H1 (cell line): ENCODE measurements at regions not wholly inside any gene's neighbourhood (a gene's known extent, or its start where the extent isn't known, plus 50 kb on each side); places are given as distances from the start of the nearest gene placed in this dataset.

Experiments used
- CTCF ChIA-PET: fragments of 300-600 bp; sonication (Branson Sonifier 250); formaldehyde crosslinking; loops from one replicate; lab custom pipeline; 2021; ENCODE audit not compliant: partially characterized antibody; lab: Charles Lee
- POLR2A ChIA-PET: fragments of 300-600 bp; sonication (Branson Sonifier 250); formaldehyde crosslinking; loops from one replicate; lab custom pipeline; 2021; ENCODE audit warnings: inconsistent platforms; ENCODE audit not compliant: partially characterized antibody; lab: Charles Lee
- DNase-seq, 2 experiments: peaks; one replicate each; pipeline versions ENCODE4 v3.0.0 to v3.0.0-alpha.2; 2010 to 2022; ENCODE audit warnings: low spot score in 2 of 2, low read depth in 1 of 2, mixed read lengths in 1 of 2
- FAIRE-seq: peaks from 2 replicates; lab custom pipeline; 2011; peaks lifted over from hg19 to GRCh38; lab: Jason Lieb, UNC
- H2AFZ ChIP-seq: 2 replicates; pipeline ENCODE4 v1.8.1; 2012; ENCODE audit warnings: low read length, inconsistent platforms
- H2AK5ac ChIP-seq: 2 replicates; pipeline ENCODE4 v1.6.1; 2013; ENCODE audit warnings: low read depth, low read length
- H2BK120ac ChIP-seq: replicated peaks from 2 replicates; pipeline ENCODE3; 2013; ENCODE audit warnings: low read depth, low read length, inconsistent platforms
- H2BK12ac ChIP-seq: 2 replicates; pipeline ENCODE4 v1.6.1; 2013; ENCODE audit warnings: low read depth, low read length
- H2BK15ac ChIP-seq: 2 replicates; pipeline ENCODE4 v1.6.1; 2013; ENCODE audit warnings: low read length
- H2BK20ac ChIP-seq: 2 replicates; pipeline ENCODE4 v1.6.1; 2013; ENCODE audit warnings: low read length
- H2BK5ac ChIP-seq: 2 replicates; pipeline ENCODE4 v1.6.1; 2013; ENCODE audit warnings: low read depth, low read length
- H3K14ac ChIP-seq: 2 replicates; pipeline ENCODE4 v1.6.1; 2013; ENCODE audit warnings: inconsistent platforms; ENCODE audit not compliant: insufficient read length
- H3K18ac ChIP-seq: 2 replicates; pipeline ENCODE4 v1.6.1; 2013; ENCODE audit warnings: low read length; ENCODE audit errors: extremely low read depth
- H3K23ac ChIP-seq: 2 replicates; pipeline ENCODE4 v1.6.1; 2013; ENCODE audit warnings: inconsistent platforms; ENCODE audit not compliant: insufficient read length
- H3K23me2 ChIP-seq: 2 replicates; pipeline ENCODE4 v1.6.1; 2013; ENCODE audit warnings: low read depth, low read length
- H3K27ac ChIP-seq: 2 replicates; pipeline ENCODE4 v1.6.1; 2011; ENCODE audit warnings: low read depth, low read length, inconsistent platforms
- H3K27me3 ChIP-seq, 4 experiments: replicated peaks in 1 of 4; 1 replicate in 1 of 4; 2 replicates in 3 of 4; pipeline versions ENCODE4 v1.6.1 to v1.8.1; 2011 to 2013; ENCODE audit warnings: low read length in 3 of 4, mild to moderate bottlenecking in 3 of 4, inconsistent platforms in 2 of 4, mixed read lengths in 2 of 4, moderate library complexity in 1 of 4; ENCODE audit not compliant: control insufficient read depth in 3 of 4, insufficient read depth in 3 of 4; ENCODE audit errors: extremely low read depth in 1 of 4
- H3K36me3 ChIP-seq, 4 experiments: 2 replicates each; pipeline versions ENCODE4 v1.6.1 to v1.8.1; 2011 to 2013; ENCODE audit warnings: mild to moderate bottlenecking in 4 of 4, low read length in 3 of 4, moderate library complexity in 2 of 4, control low read depth in 1 of 4, inconsistent platforms in 1 of 4; ENCODE audit not compliant: insufficient read depth in 4 of 4, control insufficient read depth in 2 of 4
- H3K4ac ChIP-seq: replicated peaks from 2 replicates; pipeline ENCODE3; 2013; ENCODE audit warnings: low read length, low read depth, mixed read lengths, inconsistent platforms; ENCODE audit not compliant: insufficient read length
- H3K4me1 ChIP-seq, 4 experiments: replicated peaks in 1 of 4; 1 replicate in 1 of 4; 2 replicates in 3 of 4; pipeline versions ENCODE4 v1.6.1 to v1.8.1; 2011 to 2013; ENCODE audit warnings: low read length in 3 of 4, inconsistent platforms in 2 of 4, mixed read lengths in 1 of 4; ENCODE audit not compliant: insufficient read depth in 4 of 4, control insufficient read depth in 3 of 4
- H3K4me2 ChIP-seq, 2 experiments: 2 replicates each; pipeline versions ENCODE4 v1.6.1 to v1.8.1; 2011 to 2013; ENCODE audit warnings: low read depth in 2 of 2, low read length in 2 of 2, control low read depth in 1 of 2, inconsistent platforms in 1 of 2, mild to moderate bottlenecking in 1 of 2; ENCODE audit not compliant: insufficient read depth in 1 of 2
- H3K4me3 ChIP-seq, 4 experiments: fragments of 200-600, 300-600 bp in 1 of 4; sonication (generic), shearing (Covaris generic), sonication (Bioruptor Twin) in 1 of 4; 2 replicates each; pipeline versions ENCODE4 v1.5.1 to v1.8.1; 2011 to 2016; ENCODE audit warnings: low read length in 4 of 4, low read depth in 3 of 4, control low read depth in 2 of 4, inconsistent platforms in 2 of 4, mild to moderate bottlenecking in 2 of 4, mixed read lengths in 1 of 4, moderate library complexity in 1 of 4; ENCODE audit not compliant: insufficient read depth in 2 of 4; ENCODE audit errors: extremely low read depth in 1 of 4
- H3K56ac ChIP-seq: replicated peaks from 2 replicates; pipeline ENCODE3; 2013; ENCODE audit warnings: low read depth, mild to moderate bottlenecking, mixed read lengths, low read length, inconsistent platforms; ENCODE audit not compliant: insufficient read length
- H3K79me1 ChIP-seq: 2 replicates; pipeline ENCODE4 v1.6.1; 2013; ENCODE audit warnings: low read depth, low read length, control low read depth
- H3K79me2 ChIP-seq, 2 experiments: 2 replicates each; pipeline versions ENCODE4 v1.6.1 to v1.8.1; 2012 to 2013; ENCODE audit warnings: low read length in 2 of 2, mild to moderate bottlenecking in 2 of 2, inconsistent platforms in 1 of 2; ENCODE audit not compliant: insufficient read depth in 2 of 2, control insufficient read depth in 1 of 2
- H3K9ac ChIP-seq, 4 experiments: replicated peaks in 1 of 4; 1 replicate in 1 of 4; 2 replicates in 3 of 4; pipeline versions ENCODE4 v1.6.1 to v1.8.1; 2011 to 2013; ENCODE audit warnings: low read depth in 3 of 4, low read length in 3 of 4, control low read depth in 2 of 4, mild to moderate bottlenecking in 2 of 4, moderate library complexity in 2 of 4, inconsistent platforms in 1 of 4; ENCODE audit errors: extremely low read depth in 1 of 4
- H3K9me3 ChIP-seq, 2 experiments: 2 replicates each; pipeline versions ENCODE4 v1.6.1 to v1.8.1; 2012 to 2013; ENCODE audit warnings: mild to moderate bottlenecking in 2 of 2, moderate library complexity in 2 of 2, control low read depth in 1 of 2, inconsistent platforms in 1 of 2, low read depth in 1 of 2, low read length in 1 of 2, mixed read lengths in 1 of 2; ENCODE audit not compliant: insufficient read depth in 2 of 2
- H4K20me1 ChIP-seq, 2 experiments: replicated peaks in 1 of 2; 2 replicates each; pipeline versions ENCODE3 to v1.8.1; 2011 to 2013; ENCODE audit warnings: inconsistent platforms in 2 of 2, low read length in 2 of 2, mild to moderate bottlenecking in 1 of 2; ENCODE audit not compliant: insufficient read depth in 2 of 2, control insufficient read depth in 1 of 2
- H4K5ac ChIP-seq: 2 replicates; pipeline ENCODE4 v1.6.1; 2013; ENCODE audit warnings: low read length, low read depth, mixed read lengths, inconsistent platforms; ENCODE audit not compliant: insufficient read length
- H4K8ac ChIP-seq: 2 replicates; pipeline ENCODE4 v1.8.0; 2013; ENCODE audit warnings: mild to moderate bottlenecking, moderate library complexity, low read length, inconsistent platforms; ENCODE audit not compliant: insufficient read depth; ENCODE audit errors: extremely low read depth
- H4K91ac ChIP-seq: replicated peaks from 2 replicates; pipeline ENCODE3; 2013; ENCODE audit warnings: low read length, mixed read lengths, inconsistent platforms; ENCODE audit not compliant: insufficient read length
- ATF3 ChIP-seq: IDR thresholded peaks from 2 replicates; pipeline ENCODE4 v1.6.1; 2011; ENCODE audit warnings: low read depth, mild to moderate bottlenecking, low read length; ENCODE audit not compliant: insufficient read depth
- CHD1 ChIP-seq: IDR thresholded peaks from 2 replicates; pipeline ENCODE4 v1.6.1; 2012; ENCODE audit warnings: low read depth, low read length, improper control_type of control experiment
- GABPA ChIP-seq: IDR thresholded peaks from 2 replicates; pipeline ENCODE4 v1.6.1; 2011; ENCODE audit warnings: mild to moderate bottlenecking, low read length, moderate library complexity, borderline replicate concordance; ENCODE audit not compliant: insufficient read depth
- MAFK ChIP-seq: IDR thresholded peaks from 2 replicates; pipeline ENCODE4 v1.6.1; 2012; ENCODE audit warnings: low read depth, mild to moderate bottlenecking, improper control_type of control experiment, low read length
- SIN3A ChIP-seq, 2 experiments: IDR thresholded peaks in 1 of 2; conservative IDR thresholded peaks in 1 of 2; 2 replicates each; pipeline ENCODE4 v1.6.1; 2011 to 2012; ENCODE audit warnings: low read length in 2 of 2, improper control_type of control experiment in 1 of 2, low read depth in 1 of 2, mild to moderate bottlenecking in 1 of 2
- TBP ChIP-seq: IDR thresholded peaks from 2 replicates; pipeline ENCODE4 v1.6.1; 2011; ENCODE audit warnings: low read depth, low read length, improper control_type of control experiment
- WGBS, 2 experiments: shearing (Covaris generic) in 1 of 2; methylation state at CpG; one replicate each; pipeline versions ENCODE4 v1.1.6 to v1.1.7; 2013 to 2015; ENCODE audit warnings: low lambda C conversion rate in 2 of 2, mixed read lengths in 2 of 2, inconsistent platforms in 1 of 2, low coverage in 1 of 2, missing lambda C conversion rate in 1 of 2; ENCODE audit not compliant: insufficient replicate concordance in 2 of 2, insufficient coverage in 1 of 2, insufficient read length in 1 of 2; ENCODE audit errors: extremely low coverage in 1 of 2, missing lambda C conversion rate in 1 of 2; 5-methylcytosine and 5-hydroxymethylcytosine counted together

GRCh38 chr20:48329031-48329615 lies 498.7 kb downstream of the PREX1 start:
- H3K4me2 ChIP-seq = no peak overlapping the region
- H3K14ac ChIP-seq = no peak overlapping the region
- no peak overlapping the region for H3K18ac ChIP-seq
- no peak overlapping the region for H2BK5ac ChIP-seq
- peaks cover 0 to 4% (median 2%) of the 10 kb centered on the region in 4 experiments; a peak in 3 of 7 replicates for H3K4me1 ChIP-seq
- no peak overlapping the region for H4K8ac ChIP-seq
- H4K91ac ChIP-seq = no peak overlapping the region
- no peaks in the 10 kb centered on the region for H3K27me3 ChIP-seq
- ChIA-PET CTCF (interaction anchor here (0.9 to 2.5 kb wide), 8 partner anchors 9 to 605 kb away, joined by 3 to 8 read pairs (median 4); no protein-coding TSS in a partner anchor), POLR2A (no interaction called here)
- DNase-seq (no peak), FAIRE-seq (no peak)
- H3K27ac ChIP-seq = no peak overlapping the region
- H2AK5ac ChIP-seq = no peak overlapping the region
- H4K20me1 ChIP-seq = no peaks in the 10 kb centered on the region
- no peaks in the 10 kb centered on the region for H3K23me2 ChIP-seq
- H2BK20ac ChIP-seq = peak overlapping the region; percentile 90; the same call in 1 of the 2 replicates
- H3K4me3 ChIP-seq = no peak overlapping the region
- no peak overlapping the region; the same call in 1 of the 2 replicates for H2BK15ac ChIP-seq
- H4K5ac ChIP-seq = no peak overlapping the region
- 96% methylated on average over 4 of the region's 4 CpGs; no CpG with 5 or more reads in 1 of the 2 experiments for WGBS, 2 experiments
- H3K9me3 ChIP-seq = no peaks in the 10 kb centered on the region
- no peak overlapping the region for H3K9ac ChIP-seq
- H2BK120ac ChIP-seq = no peak overlapping the region
- no peak overlapping the region for H3K4ac ChIP-seq
- H2BK12ac ChIP-seq = no peak overlapping the region
- no peak for TF ChIP-seq MAFK
- no peak for TF ChIP-seq CHD1
- no peak for TF ChIP-seq SIN3A (conservative IDR thresholded peaks at IDR 0.05 in 1 of 2, IDR thresholded peaks at IDR 0.05 in 1 of 2; ENCODE audit: low read depth in 1 of 2, low read length in 2 of 2)
- no peak for TF ChIP-seq TBP
- no peak for TF ChIP-seq GABPA
- TF ChIP-seq ATF3 = no peak
- H3K23ac ChIP-seq = no peak overlapping the region
- H3K56ac ChIP-seq = no peak overlapping the region
- no peak overlapping the region; the same call in 1 of the 2 replicates for H2AFZ ChIP-seq
- no peaks in the 10 kb centered on the region for H3K36me3 ChIP-seq
- no peaks in the 10 kb centered on the region for H3K79me2 ChIP-seq
- H3K79me1 ChIP-seq = no peaks in the 10 kb centered on the region
